ENCODE measurements at regions not wholly inside any gene's neighbourhood (a gene's known extent, or its start where the extent isn't known, plus 50 kb on each side); places are given as distances from the start of the nearest gene placed in this dataset.

DNA sequence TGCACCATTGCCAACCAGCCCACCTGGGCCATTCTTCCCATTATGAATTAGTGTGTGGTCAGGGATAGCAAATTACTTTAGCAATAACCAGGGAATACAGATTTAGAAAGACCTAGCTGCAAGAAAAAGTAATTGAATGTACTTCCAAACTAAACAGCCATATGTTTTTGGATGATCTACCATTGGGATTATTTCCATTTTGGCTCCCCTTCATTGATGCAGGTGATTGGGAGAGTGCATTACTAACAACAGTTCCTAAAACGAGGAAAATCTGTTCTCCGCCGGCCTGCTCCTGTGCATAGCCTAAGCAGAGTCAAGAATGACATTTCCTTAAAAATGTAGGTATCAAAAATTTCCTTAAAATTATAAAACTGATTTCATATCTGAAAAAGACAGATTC, 58.5 kb downstream of the MAIP1 start:
- no peak for DNase-seq

DNA sequence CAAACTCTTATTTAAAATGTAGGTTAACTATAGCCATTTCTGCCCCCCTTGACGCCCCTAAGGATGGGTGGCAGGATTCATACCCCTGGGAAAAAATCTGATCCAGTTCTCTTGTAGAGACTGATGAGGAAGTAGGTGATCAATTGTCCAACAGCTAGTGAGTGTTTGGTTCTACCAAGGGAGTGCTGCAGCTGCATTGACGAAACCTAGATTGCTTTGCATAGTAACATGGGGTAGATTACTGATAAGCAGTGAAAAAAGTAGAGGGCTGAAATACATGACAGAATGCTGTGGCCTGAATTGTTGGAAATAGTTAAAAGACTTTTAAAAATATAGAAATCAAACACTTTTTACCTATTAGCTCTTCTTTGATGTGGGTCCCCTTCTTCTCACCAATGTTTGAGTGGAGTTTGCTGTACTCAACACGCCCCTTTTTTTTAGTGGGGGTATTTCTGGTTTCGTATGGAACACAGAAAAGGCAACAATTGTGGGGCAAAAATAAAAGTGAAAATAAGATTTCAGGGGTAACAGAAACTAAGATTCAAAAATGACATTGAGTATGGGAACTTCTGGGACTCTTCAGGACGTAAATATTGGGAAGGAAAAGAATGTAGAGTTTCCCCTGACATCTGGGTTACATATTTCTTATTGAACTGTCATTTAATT, 66.2 kb downstream of the MAIP1 start:
- no peak for DNase-seq

DNA sequence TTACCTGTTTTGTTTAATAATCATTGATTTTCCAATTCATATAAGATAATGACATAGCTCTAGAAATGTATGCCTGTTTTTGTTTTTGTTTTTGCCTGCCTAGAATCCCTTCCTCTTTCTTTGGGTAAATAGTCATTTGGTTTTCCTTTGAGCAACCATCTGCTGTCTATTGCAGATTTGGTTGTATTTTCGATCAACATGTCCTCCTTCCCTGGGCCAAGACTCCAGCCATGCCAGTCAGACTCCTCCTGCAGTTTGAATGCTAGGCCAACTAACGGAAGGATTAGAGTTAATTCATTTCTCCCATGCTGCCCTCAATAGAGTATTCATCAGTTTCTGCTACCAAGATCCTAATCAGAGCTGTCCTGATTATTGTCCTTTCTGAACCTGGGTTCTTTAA, 67.1 kb downstream of the MAIP1 start:
- no peak for DNase-seq

DNA sequence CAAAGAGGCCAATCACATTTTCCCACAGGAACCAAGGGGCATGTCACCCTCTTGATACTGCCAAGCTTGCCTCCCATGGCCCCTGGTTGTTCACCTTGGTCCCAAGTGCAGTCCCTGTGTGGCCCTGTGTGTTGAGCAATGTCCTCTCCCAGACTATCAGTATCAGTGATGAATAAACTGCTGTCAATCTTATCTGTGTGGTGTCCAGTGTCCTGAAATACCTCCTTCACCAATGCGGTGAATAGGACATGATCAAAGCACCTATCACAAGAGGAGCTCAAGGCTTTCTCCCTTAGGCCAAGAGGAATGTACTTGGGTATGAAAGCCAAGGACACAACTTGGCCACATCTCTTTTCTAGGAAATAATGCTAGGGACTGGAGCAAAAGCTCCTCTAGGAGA, 68.2 kb downstream of the MAIP1 start:
- no peak for DNase-seq

DNA sequence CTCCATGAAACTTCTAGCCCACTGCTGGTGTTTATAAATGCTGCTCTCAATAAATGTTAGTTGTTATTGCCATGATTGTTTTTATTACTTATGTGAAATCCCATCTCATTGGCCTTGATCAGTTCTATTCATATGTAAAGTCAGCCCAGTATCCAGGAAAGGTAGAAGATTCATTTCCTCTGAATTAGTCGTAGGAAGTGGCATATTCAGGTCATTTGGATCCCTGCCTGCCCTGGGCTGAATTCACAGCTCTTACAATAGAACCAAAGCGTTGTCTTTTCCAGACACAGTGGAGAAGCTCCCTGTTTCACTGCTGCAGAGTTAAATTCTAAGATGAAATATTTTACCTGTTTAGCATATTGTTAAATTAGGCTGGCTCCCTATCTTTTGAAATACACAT, 70.3 kb downstream of the MAIP1 start:
- DNase-seq = no peak

DNA sequence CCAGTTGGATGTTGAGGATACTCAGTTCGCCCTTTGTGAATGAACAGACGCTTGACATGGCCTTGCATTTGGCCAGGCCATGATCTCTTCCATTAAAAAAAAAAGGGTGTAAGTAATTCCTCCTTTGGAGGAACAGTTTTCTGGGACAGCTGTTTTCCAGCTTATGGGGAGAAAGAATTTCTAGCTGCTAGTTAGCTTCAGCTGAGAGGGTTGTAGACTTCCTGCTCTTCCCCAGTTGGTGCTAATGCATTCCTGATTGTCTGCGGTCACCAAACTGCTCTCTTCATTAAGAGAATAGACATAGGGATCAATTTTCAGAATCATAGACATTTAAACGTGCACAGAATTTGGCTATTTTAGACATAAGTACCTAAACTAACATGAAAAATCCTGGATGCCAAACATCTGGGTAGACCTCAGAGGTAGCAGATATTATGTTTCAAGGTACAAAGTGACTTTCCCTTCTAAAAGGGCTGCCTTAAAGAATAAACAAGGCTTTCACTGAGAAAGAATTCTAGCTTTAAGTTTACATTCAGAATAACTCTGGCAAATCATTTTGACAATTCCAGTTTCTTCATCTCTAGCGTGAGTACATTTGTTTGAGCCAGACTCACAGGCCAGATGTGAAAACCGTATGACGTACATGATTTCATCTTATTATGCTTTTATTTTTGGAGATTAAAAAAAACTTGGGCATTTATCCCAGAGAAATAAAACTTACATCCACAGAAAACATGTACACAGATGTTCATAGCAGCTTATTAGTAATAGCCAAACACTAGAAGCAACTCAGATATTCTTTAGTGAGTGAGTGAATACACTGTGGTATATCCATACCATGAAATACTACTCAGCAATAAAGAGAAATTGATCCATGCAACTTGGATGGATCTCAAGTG, 71.2 kb downstream of the MAIP1 start:
- no peak for DNase-seq

DNA sequence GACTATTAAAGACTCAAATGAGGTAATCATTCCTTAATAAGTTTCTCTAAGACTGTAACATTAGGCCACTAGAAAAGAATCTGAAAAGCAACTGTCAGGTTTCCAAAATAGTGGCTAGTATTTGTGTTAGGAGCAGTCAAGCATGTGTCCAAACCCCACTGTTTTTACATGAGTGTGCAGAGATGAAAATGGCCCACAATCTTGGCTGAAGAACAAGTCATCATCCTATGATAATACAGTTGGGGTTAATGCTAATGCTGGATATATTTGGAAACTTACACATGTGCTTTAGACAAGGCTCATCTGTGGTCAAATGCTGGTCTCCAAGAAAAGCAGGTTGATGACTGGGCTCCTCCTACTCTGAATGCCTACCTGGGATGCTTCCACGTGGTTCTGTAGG, 73.6 kb downstream of the MAIP1 start:
- DNase-seq = no peak

DNA sequence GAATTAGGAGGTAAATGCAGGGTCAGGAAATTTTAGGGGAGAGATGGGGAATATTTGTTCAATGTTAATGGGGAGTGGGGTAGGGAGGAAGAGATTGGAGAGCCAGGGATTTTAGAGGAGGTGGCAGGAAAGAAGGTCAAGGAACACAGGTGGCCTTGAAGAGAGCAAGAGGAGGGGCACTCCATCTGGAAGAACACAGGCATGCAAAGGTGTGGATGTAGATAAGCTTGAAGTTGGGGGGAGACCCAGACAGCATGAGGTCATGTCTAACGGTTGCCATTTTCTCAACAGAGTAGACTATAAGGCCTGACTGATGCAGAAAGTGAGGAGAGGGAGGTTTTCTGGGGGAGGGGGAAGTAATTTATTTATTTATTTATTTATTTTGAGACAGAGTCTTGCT, 77.5 kb downstream of the MAIP1 start:
- DNase-seq = no peak

DNA sequence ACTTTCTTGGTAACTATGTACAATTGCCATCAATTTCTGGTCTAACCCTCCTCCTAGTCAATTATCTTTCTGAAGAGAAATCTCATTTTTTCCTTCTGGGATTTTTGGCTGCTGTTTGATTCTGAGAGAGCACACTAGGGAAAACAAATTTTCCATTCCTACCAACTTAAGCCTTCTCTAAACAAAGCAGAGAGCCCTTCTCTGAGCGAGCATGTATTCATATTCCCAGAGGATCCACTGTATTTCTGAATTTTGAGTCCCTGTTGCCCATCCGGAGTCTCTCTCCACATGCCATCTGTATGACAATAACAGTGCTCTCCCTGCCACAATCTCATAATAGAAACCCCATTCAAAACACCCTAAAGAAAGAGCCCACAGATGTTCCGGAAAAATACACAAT, 78.5 kb downstream of the MAIP1 start:
- no peak for DNase-seq

DNA sequence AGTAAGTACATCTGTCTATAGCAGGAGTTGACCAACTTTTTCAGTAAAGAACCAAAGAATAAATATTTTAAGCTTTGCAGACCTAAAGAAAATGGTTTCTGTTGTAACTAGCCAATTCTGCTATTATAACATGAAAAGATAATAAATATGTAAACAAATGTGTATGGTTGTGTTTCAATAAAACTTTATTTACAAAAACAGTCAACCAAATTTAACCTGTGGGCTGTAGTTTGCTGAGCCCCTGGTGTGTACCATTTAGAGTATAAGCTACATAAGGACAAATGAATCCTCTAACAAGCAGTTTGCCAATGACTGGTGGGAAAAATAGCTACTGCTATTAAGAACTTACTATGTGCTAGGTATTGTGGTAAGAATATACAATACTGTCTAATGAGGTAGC, 79.4 kb downstream of the MAIP1 start:
- no peak for DNase-seq

DNA sequence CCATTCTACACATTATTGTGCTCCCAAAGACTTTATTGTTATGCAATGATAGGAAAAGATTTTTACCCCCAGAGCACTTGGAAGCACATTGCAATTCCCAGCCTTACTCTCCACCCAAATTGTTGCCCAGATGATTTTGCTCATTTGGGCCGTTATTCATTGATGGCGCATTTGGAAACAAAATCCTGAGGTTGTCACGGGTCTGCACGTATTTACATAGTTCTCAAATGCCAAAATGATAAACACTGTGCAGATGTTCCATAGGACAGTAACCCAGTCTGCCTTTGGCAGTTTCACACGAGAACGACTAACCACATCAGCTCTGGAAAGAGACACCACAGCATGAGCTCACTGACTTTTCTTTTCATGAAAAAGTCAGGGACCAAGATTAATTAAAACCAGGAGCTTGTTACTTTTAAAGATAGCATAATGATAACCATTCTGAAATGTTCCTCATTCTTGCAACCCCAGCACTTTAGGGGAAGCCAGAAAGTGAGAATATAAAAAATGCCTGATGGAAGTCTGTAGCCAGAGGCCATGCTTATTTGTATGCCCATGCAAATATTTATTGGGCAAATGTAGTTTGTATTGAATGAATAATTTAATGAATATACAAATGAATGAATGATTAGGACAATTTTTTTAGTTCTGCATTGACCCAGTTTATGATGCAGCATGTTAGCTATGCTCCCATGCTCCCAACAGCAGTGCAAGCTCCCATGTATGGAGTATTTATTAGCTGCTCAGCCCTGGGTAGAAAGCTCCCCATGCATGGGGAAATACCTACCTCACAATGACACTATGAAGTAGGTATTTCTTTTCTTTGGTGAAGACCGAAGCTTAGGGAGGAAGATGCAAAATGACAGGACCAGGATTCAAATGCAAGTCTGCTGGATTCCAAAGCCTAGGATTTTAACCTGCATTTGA, 84.6 kb downstream of the MAIP1 start:
- no peak for DNase-seq

DNA sequence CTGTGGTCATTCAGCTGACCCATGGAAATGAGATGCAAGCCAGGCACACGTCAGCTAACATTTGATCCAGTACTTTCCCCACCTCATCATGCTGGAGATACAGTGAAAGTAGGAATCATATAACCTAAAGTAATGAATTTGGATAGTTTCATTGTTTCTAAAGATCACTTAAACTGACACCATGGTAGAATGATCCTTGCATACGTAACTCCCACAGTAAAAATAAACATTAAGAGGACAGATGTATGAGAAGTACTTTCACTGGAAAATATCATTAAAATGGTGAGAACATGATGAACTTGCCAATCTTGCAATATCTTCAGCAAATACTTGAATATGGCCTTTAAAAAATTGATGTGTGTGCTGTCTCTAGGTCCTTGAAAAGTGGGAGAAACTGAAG, 85.4 kb downstream of the MAIP1 start:
- no peak for DNase-seq

DNA sequence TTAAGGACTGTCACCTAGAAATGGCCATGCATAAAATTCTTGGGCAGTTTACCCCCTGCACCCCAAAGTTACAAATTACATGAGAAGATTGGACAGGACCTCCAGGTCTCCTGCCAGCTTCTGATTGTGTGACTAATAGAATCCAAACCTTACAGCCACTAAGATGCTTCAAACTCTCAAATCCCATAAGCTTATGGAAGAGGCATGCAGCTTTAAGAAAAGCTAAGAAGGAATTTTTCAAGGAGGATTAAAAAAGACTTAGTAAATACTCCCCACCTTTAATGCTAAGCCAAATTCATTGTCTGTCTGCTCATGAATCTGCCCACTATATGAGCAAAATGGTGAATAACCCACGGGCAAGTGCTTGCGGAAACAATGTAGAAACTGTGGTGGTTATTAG, 86.3 kb downstream of the MAIP1 start:
- DNase-seq = no peak

DNA sequence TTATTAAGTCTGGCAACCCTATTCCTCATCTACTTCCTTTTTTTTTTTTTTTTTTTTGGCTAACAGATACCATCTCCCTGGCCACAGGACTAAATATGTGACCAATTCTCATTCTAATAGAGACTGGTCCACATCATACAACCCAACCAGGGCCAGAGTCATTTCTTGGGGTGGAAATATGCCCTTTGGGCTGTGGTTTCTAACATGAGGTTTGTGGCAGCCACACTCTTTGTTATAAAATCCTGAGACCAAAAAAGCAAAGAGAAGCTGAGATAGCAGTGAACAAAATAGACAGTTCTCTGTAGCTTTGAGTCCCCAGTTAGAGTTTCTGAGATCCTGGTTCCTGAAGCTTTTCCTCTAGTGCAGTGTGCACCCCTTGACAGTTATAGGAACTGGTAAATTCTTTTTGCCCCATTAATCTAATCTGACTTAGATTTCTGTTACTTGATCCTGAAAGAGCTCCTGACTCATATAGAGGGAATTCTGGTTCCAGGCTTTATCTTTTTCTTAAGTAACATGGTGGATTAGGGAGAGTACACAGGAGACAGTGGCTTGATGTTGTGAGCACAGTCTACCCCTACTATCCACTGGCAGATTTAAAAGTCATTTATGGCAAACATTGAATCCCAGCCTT, 86.8 kb downstream of the MAIP1 start:
- DNase-seq = no peak

DNA sequence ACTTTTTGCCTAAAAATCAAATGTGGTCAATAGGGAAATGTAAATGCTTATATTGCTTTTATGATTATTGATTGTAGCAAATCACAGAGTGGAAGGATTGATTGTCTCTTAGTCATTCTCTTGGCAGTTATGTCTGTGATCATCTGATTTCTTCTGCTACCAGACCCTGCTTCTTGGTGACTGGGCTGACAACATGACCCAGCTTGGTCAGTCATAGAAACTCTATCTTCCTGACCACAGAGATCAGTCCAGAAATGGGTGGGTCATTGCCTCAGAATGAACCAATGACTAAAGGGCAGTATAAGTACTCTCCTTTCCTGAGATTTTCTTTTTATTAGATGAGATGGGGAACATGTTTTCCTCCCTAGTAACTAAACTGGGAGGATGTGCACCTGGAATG, 87.6 kb downstream of the MAIP1 start:
- DNase-seq = no peak

DNA sequence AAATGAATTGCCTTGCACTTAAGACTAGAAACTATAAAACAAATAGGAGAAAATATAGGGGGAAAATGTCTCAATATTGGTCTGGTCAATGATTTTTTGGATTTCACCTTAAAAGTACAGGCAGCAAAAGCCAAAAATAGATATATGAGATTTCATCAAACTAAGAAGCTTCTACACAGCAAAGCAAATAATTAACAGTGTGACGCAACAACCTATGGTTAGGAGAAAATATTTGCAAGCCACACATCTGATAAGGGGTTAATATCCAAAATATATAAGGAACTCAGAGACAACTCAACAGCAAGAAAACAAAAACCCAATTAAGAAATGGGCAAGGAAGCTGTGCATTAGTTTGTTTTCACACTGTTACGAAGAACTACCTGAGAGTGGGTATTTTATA, 89.1 kb downstream of the MAIP1 start:
- no peak for DNase-seq

DNA sequence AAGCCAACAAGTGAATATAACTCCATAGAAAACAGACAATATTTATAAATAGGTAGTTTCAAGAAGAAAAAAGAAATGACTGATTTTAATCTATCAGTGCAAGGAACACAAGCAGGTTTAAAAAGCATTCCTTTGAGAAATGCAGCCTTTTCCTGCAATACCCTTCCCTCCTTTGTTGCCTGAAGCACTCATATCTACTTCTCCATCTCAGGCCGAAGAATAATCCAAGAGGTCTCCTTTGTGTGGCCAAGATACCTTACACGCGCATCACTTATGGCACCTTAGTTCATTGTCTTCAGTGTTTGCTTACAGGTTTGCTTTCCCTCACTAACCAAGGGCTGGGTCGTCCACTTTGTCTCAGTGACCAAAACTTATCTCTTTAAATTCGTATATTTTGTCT, 93.0 kb downstream of the MAIP1 start:
- DNase-seq = no peak

DNA sequence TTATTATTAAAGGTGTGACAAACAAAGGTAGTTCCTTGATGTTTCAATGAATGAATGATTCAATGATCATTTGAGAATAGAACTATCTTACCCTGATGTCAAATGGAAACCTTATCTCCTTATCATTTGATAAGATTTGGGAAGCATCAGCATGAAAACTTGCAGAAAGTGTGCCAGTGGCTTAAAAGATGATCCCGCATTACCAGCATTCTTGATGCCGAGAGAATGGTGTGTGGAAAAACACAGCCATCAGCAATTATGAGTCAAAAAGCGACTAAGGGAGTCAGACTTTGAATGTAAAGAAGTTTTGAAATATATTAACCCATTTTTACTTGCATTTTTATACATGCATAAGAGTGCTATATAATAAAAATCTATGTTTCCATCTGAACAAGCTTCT, 93.7 kb downstream of the MAIP1 start:
- no peak for DNase-seq

DNA sequence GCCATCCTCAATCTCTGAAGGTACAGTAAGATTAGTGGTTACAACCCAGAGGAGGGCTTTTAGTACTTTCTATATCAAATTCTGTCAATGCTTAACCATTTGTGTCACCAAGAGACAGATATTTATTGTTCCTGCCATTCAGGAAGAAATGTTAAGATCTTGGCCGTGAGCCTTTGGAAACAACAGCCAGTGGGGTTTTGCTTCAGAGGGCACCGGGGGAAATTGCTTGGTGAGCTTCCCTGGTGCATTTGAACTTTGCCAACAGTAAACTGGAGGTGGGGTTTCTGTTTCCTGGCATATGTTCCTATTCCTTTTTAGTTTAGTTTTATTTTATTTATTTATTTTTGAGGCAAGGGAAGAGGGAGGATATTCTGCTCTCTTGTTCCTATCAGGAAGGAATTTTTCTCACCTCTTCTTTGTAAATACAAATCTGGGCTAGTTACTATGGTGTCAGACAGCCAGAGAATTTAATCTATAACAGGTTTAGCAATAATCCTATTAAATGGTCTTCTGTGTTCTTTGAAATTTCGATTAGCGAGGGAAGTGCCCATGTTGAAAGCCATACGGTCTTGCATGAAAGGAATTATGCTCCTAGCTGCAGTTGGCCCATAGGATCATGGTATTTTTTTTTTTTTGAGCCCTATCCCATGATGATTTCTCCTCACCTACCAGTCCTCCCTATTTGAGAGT, 95.7 kb downstream of the MAIP1 start:
- no peak for DNase-seq

DNA sequence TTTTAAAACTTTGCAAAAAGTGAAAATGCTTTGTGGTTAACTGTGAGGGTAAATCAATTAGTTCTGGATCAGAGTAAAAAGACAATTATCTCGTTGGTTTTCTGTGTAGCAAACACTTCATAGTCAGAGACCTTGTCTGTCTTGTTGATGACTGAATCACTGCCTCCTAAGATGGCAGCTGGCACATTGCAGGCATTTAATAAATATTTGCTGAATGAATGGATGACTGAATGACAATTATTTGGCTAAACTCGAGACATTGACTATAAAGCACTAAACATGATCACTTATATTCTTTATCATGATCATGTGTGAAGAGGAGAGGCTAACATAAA, 96.2 kb downstream of the MAIP1 start:
- no peak for DNase-seq

DNA sequence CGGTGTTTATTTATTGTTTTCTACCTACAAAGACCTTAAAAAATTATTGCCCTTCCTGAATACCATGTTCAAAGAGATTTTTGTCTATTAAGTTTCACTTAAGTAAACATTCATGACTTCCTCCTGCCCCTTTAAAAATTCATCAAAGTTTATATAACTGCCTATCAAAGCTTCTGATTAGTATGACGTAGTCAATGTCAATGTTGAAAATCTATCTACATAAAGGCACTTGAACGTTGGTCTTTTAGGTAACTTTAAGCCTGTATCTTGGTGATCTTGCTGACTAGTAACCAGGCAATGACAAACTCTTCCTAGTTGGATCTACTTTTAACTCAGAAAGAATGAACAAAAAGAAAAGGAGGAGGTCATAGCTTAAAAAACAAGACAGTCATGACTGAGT, 97.2 kb downstream of the MAIP1 start:
- no peak for DNase-seq

DNA sequence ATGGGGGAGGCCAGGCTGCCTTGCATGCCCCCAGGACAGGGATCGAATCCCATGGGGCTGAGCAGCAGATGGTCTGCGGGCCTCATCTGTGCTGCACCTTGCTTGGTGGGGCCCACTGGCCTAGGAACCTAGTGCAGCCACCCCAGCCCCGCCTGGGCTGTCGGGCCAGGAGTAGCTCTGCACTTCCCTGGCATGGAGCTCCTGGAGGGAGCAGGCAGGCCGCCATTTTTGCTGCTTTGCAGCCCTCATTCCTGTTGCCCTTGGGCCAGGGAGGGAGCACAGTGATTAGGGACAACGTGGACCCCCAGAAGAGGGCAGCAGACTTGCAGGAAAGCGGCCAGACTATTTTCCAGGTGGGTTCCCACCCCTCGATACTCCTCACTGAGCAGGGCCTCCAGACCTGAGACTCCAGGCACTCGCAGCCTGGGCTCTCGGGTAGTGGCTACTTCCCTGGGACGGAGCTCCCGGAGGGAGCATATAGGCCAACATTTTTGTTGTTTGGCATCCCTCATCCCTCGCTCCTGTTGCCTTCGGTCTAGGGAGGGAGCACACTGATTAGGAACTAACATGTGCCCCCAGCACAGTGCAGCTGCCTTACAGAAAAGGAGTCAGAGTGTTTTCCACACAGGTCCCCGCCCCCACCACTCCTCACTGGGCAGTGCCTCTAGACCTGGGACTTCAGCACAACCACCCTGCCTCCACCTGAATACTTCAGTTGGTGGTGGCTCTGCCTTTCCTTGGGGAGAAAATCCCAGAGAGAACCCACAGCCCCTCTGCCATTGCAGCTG, 99.5 kb downstream of the MAIP1 start:
- DNase-seq = no peak
